ENCODE measurements at regions not wholly inside any gene's neighbourhood (a gene's known extent, or its start where the extent isn't known, plus 50 kb on each side); places are given as distances from the start of the nearest gene placed in this dataset.
"Not testable (repeated sequence)": the region's sequence is repeated elsewhere in the genome, so short reads cannot be mapped to it uniquely, and the experiment has no call there.

DNA sequence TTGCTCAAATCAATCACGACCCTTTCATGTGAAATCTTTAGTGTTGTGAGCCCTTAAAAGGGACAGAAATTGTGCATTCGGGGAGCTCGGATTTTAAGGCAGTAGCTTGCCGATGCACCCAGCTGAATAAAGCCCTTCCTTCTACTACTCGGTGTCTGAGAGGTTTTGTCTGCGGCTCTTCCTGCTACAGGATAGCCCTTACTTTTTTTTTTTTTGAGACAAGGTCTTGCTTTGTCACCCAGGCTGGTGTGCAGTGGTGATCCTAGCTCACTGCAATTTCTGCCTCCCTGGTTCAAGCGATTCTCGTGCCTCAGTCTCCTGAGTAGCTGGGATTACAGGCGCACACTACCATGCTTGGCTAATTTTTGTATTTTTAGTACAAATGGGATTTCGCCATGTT, 56.4 kb upstream of the DPPA4 start:
- 0% methylated on average over 6 of the region's 10 CpGs for WGBS (ENCODE audit: insufficient coverage, low coverage, missing lambda C conversion rate)
- CTCF ChIA-PET (ENCODE audit: low intra/inter-chr PET ratio); FAIRE-seq: not testable (repeated sequence)

DNA sequence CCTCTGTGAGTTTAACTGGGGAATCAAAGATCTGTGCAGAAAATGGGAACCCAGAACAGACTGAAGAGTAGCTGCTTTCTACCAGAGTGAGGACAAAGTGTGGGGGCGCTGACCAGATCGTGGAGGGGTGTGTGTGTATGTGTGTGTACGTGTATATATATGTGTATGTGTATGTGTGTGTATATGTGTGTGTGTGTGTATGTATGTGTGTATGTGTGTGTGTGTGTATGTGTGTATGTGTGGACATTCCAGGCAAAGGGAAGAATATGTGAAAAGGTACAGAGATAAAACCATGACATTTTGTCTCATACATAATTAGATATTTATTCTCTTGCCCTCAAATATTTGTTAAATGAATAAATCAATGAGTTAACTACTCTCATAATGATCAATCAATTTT, 54.9 kb upstream of the DPPA4 start:
- FAIRE-seq (no peak), ATAC-seq (no peak), DNase-seq (ENCODE audit: extremely low read depth in 1 of 4, low spot score in 3 of 4) (no peak)
- H3K27me3 ChIP-seq (ENCODE audit: control insufficient read depth in 2 of 2, insufficient read depth in 2 of 2, low read length in 2 of 2), result no peaks in the 10 kb centered on the region
- no peaks in the 10 kb centered on the region for H3K36me3 ChIP-seq (ENCODE audit: control insufficient read depth, insufficient read depth, low read length)
- ChIA-PET CTCF (ENCODE audit: low intra/inter-chr PET ratio) (no interaction called here), POLR2A (no interaction called here)
- H3K27ac ChIP-seq (ENCODE audit: extremely low read depth, low read depth, low read length), result no peak overlapping the region
- BruUV-seq (replicated peaks), result no TSS peak
- no CpG with 5 or more reads among the region's 3 CpGs for WGBS (ENCODE audit: insufficient coverage, low coverage, missing lambda C conversion rate)
- H2AFZ ChIP-seq (ENCODE audit: low read depth, low read length), result no peak overlapping the region
- in situ Hi-C loops (cut with MboI), result no loop called here
- no peak overlapping the region for H3K9ac ChIP-seq (ENCODE audit: insufficient read depth in 1 of 2, low read depth in 2 of 2, low read length in 2 of 2)
- intact Hi-C loops (cut with micrococcal nuclease), result no loop called here
- H3K79me2 ChIP-seq (ENCODE audit: control insufficient read depth, insufficient read depth, low read length), result no peaks in the 10 kb centered on the region
- H3K4me3 ChIP-seq, result no peak overlapping the region
- H3K4me2 ChIP-seq (ENCODE audit: insufficient read depth, low read length), result no peak overlapping the region
- no peaks in the 10 kb centered on the region for H3K9me1 ChIP-seq (ENCODE audit: control insufficient read depth, insufficient read depth, low read length)
- no peaks in the 10 kb centered on the region for H3K9me3 ChIP-seq (replicated peaks; ENCODE audit: control insufficient read depth, insufficient read depth, low read depth, low read length)
- H4K20me1 ChIP-seq (replicated peaks; ENCODE audit: control insufficient read depth, insufficient read depth, low read length), result no peaks in the 10 kb centered on the region
- peaks cover 0 to 4% of the 10 kb centered on the region in 2 experiments; a peak in 2 of 5 replicates for H3K4me1 ChIP-seq (replicated peaks in 1 of 2; ENCODE audit: control insufficient read depth in 2 of 2, insufficient read depth in 2 of 2, low read length in 2 of 2)
- TF ChIP-seq HOXB6 (CRISPR knock-in tag; IDR thresholded peaks at IDR 0.05; ENCODE audit: borderline replicate concordance) (no peak), ZBTB12 (CRISPR knock-in tag; IDR thresholded peaks at IDR 0.05) (no peak), CSDE1 (IDR thresholded peaks at IDR 0.05) (no peak), TEAD4 (IDR thresholded peaks at IDR 0.05; ENCODE audit: low read length) (no peak), TEAD4 (CRISPR knock-in tag; IDR thresholded peaks at IDR 0.05; ENCODE audit: borderline replicate concordance) (no peak), ZNF324 (CRISPR knock-in tag; IDR thresholded peaks at IDR 0.05) (no peak), ZNF57 (CRISPR knock-in tag; IDR thresholded peaks at IDR 0.05) (no peak), ZNF609 (CRISPR knock-in tag; IDR thresholded peaks at IDR 0.05; ENCODE audit: borderline replicate concordance) (no peak), ZNF408 (CRISPR knock-in tag; IDR thresholded peaks at IDR 0.05; ENCODE audit: low read depth) (no peak)

More for the DNA sequence above, 56.4 kb upstream of the DPPA4 start:
- H3K9me1 ChIP-seq (ENCODE audit: control insufficient read depth, insufficient read depth, low read length); H4K20me1 ChIP-seq (replicated peaks; ENCODE audit: control insufficient read depth, insufficient read depth, low read length); H3K36me3 ChIP-seq (ENCODE audit: control insufficient read depth, insufficient read depth, low read length); H3K9ac ChIP-seq (ENCODE audit: insufficient read depth in 1 of 2, low read depth in 2 of 2, low read length in 2 of 2); in situ Hi-C loops (cut with MboI); H3K4me1 ChIP-seq (replicated peaks in 1 of 2; ENCODE audit: control insufficient read depth in 2 of 2, insufficient read depth in 2 of 2, low read length in 2 of 2); H2AFZ ChIP-seq (ENCODE audit: low read depth, low read length); H3K4me3 ChIP-seq; DNase-seq (ENCODE audit: extremely low read depth in 1 of 4, low spot score in 3 of 4); H3K27me3 ChIP-seq (ENCODE audit: control insufficient read depth in 2 of 2, insufficient read depth in 2 of 2, low read length in 2 of 2); intact Hi-C loops (cut with micrococcal nuclease); H3K9me3 ChIP-seq (replicated peaks; ENCODE audit: control insufficient read depth, insufficient read depth, low read depth, low read length); H3K79me2 ChIP-seq (ENCODE audit: control insufficient read depth, insufficient read depth, low read length); H3K27ac ChIP-seq (ENCODE audit: extremely low read depth, low read depth, low read length); ATAC-seq; BruUV-seq (replicated peaks); H3K4me2 ChIP-seq (ENCODE audit: insufficient read depth, low read length): not testable (repeated sequence)
- POLR2A ChIA-PET, result interaction anchor here (0.6 to 1.1 kb wide), 2 partner anchors 119 to 794 kb away, joined by 4 read pairs; no protein-coding TSS in a partner anchor

Data from K562 (cell line).